ENCODE measurements at regions not wholly inside any gene's neighbourhood (a gene's known extent, or its start where the extent isn't known, plus 50 kb on each side); places are given as distances from the start of the nearest gene placed in this dataset.

GRCh38 chr16:86079255-86079885 lies 180.4 kb downstream of the IRF8 start:
- no peak for DNase-seq (ENCODE audit: low read depth in 1 of 2, low spot score in 1 of 2)
- no peak overlapping the region for H3K27ac ChIP-seq (replicated peaks)
- no peaks in the 10 kb centered on the region for H3K27me3 ChIP-seq (ENCODE audit: insufficient read depth, poor library complexity, severe bottlenecking)
- no peak for TF ChIP-seq REST (IDR thresholded peaks at IDR 0.05; ENCODE audit: insufficient replicate concordance, low read depth)
- TF ChIP-seq SPI1 (IDR thresholded peaks at IDR 0.05; ENCODE audit: borderline replicate concordance, low read depth), result no peak
- no peak for TF ChIP-seq CTCF (IDR thresholded peaks at IDR 0.05; ENCODE audit: insufficient read depth, low read length)
- TF ChIP-seq POLR2AphosphoS5 (IDR thresholded peaks at IDR 0.05; ENCODE audit: low read depth), result no peak
- TF ChIP-seq GABPA (IDR thresholded peaks at IDR 0.05; ENCODE audit: low read depth), result no peak
- H3K4me3 ChIP-seq (replicated peaks; ENCODE audit: insufficient read depth, low read length), result no peak overlapping the region

- no peak for DNase-seq (ENCODE audit: low read depth in 1 of 2, low spot score in 1 of 2)
- Histone ChIP-seq H3K4me3 (replicated peaks; ENCODE audit: insufficient read depth, low read length) (no peak overlapping the region), H3K27me3 (ENCODE audit: insufficient read depth, poor library complexity, severe bottlenecking) (no peaks in the 10 kb centered on the region), H3K27ac (replicated peaks) (no peak overlapping the region)
- TF ChIP-seq GABPA (IDR thresholded peaks at IDR 0.05; ENCODE audit: low read depth) (no peak), SPI1 (IDR thresholded peaks at IDR 0.05; ENCODE audit: borderline replicate concordance, low read depth) (no peak), CTCF (IDR thresholded peaks at IDR 0.05; ENCODE audit: insufficient read depth, low read length) (no peak), POLR2AphosphoS5 (IDR thresholded peaks at IDR 0.05; ENCODE audit: low read depth) (no peak), REST (IDR thresholded peaks at IDR 0.05; ENCODE audit: insufficient replicate concordance, low read depth) (no peak)
Measured at GRCh38 chr16:86080131-86080875, 181.3 kb downstream of the IRF8 start.

GRCh38 chr16:86080982-86081381 lies 182.0 kb downstream of the IRF8 start:
- Histone ChIP-seq H3K4me3 (replicated peaks; ENCODE audit: insufficient read depth, low read length) (no peak overlapping the region), H3K27ac (replicated peaks) (no peak overlapping the region), H3K27me3 (ENCODE audit: insufficient read depth, poor library complexity, severe bottlenecking) (no peaks in the 10 kb centered on the region)
- TF ChIP-seq POLR2AphosphoS5 (IDR thresholded peaks at IDR 0.05; ENCODE audit: low read depth), result no peak
- no peak for TF ChIP-seq GABPA (IDR thresholded peaks at IDR 0.05; ENCODE audit: low read depth)
- DNase-seq (ENCODE audit: low read depth in 1 of 2, low spot score in 1 of 2), result no peak

- Histone ChIP-seq H3K27me3 (ENCODE audit: insufficient read depth, poor library complexity, severe bottlenecking) (no peaks in the 10 kb centered on the region), H3K4me3 (replicated peaks; ENCODE audit: insufficient read depth, low read length) (no peak overlapping the region), H3K27ac (replicated peaks) (no peak overlapping the region)
- TF ChIP-seq POLR2AphosphoS5 (IDR thresholded peaks at IDR 0.05; ENCODE audit: low read depth) (no peak), SPI1 (IDR thresholded peaks at IDR 0.05; ENCODE audit: borderline replicate concordance, low read depth) (no peak), CTCF (IDR thresholded peaks at IDR 0.05; ENCODE audit: insufficient read depth, low read length) (no peak), GABPA (IDR thresholded peaks at IDR 0.05; ENCODE audit: low read depth) (no peak), REST (IDR thresholded peaks at IDR 0.05; ENCODE audit: insufficient replicate concordance, low read depth) (no peak)
- no peak for DNase-seq (ENCODE audit: low read depth in 1 of 2, low spot score in 1 of 2)
Measured at GRCh38 chr16:86082418-86083030, 183.6 kb downstream of the IRF8 start.

Measured in HL-60 (cell line).